ENCODE measurements at regions not wholly inside any gene's neighbourhood (a gene's known extent, or its start where the extent isn't known, plus 50 kb on each side); places are given as distances from the start of the nearest gene placed in this dataset.

GRCh38 chr4:128527946-128528576 is 240.4 kb upstream of the PGRMC2 start:
- TF ChIP-seq POLR2A (IDR thresholded peaks at IDR 0.05): no peak
- no peak for TF ChIP-seq CTCF (IDR thresholded peaks at IDR 0.05)

GRCh38 chr4:128527351-128527750 is 239.7 kb upstream of the PGRMC2 start:
- intact Hi-C loops (cut with DNase I; ENCODE audit: low total_unique reads): no loop called here
- 95 to 97% methylated on average over 3 of the region's 3 CpGs for WGBS, 2 donors
- TF ChIP-seq CTCF (IDR thresholded peaks at IDR 0.05): no peak
- no peak for TF ChIP-seq POLR2A (IDR thresholded peaks at IDR 0.05)
- no peak for DNase-seq (ENCODE audit: low spot score in 2 of 2)
- H3K4me3 ChIP-seq (ENCODE audit: low read depth, poor library complexity, severe bottlenecking): no peak overlapping the region

More at GRCh38 chr4:128527946-128528576, 240.4 kb upstream of the PGRMC2 start:
- 60 to 71% methylated on average over 4 of the region's 4 CpGs for WGBS, 2 donors
- intact Hi-C loops (cut with DNase I; ENCODE audit: low total_unique reads): no loop called here
- no peak overlapping the region for H3K4me3 ChIP-seq (ENCODE audit: low read depth, poor library complexity, severe bottlenecking)
- DNase-seq (ENCODE audit: low spot score in 2 of 2): no peak

GRCh38 chr4:128525992-128526630 is 238.5 kb upstream of the PGRMC2 start:
- intact Hi-C loops (cut with DNase I; ENCODE audit: low total_unique reads): no loop called here
- WGBS, 2 donors: 48 to 54% methylated on average over 1 of the region's 1 CpG
- TF ChIP-seq POLR2A (IDR thresholded peaks at IDR 0.05) (no peak), CTCF (IDR thresholded peaks at IDR 0.05) (no peak)

GRCh38 chr4:128525387-128525786 is 237.8 kb upstream of the PGRMC2 start:
- DNase-seq (ENCODE audit: low spot score in 2 of 2): no peak
- WGBS, 2 donors: 42 to 55% methylated on average over 5 of the region's 5 CpGs
- intact Hi-C loops (cut with DNase I; ENCODE audit: low total_unique reads): no loop called here
- TF ChIP-seq POLR2A (IDR thresholded peaks at IDR 0.05) (no peak), CTCF (IDR thresholded peaks at IDR 0.05) (no peak)
- H3K4me3 ChIP-seq (ENCODE audit: low read depth, poor library complexity, severe bottlenecking): no peak overlapping the region

More at GRCh38 chr4:128525992-128526630, 238.5 kb upstream of the PGRMC2 start:
- no peak overlapping the region for H3K4me3 ChIP-seq (ENCODE audit: low read depth, poor library complexity, severe bottlenecking)
- DNase-seq (ENCODE audit: low spot score in 2 of 2): no peak

GRCh38 chr4:128524311-128524710 is 236.7 kb upstream of the PGRMC2 start:
- WGBS, 2 donors: 45 to 56% methylated on average over 6 of the region's 6 CpGs
- no peak for TF ChIP-seq POLR2A (IDR thresholded peaks at IDR 0.05)
- TF ChIP-seq CTCF (IDR thresholded peaks at IDR 0.05): no peak
- DNase-seq (ENCODE audit: low spot score in 2 of 2): peak; percentile 50 to 85
- H3K4me3 ChIP-seq (ENCODE audit: low read depth, poor library complexity, severe bottlenecking): no peak overlapping the region
- intact Hi-C loops (cut with DNase I; ENCODE audit: low total_unique reads): no loop called here

Measured in lower leg skin (tissue), 4 donors.